PC-9 (cell line): ENCODE measurements at regions not wholly inside any gene's neighbourhood (a gene's known extent, or its start where the extent isn't known, plus 50 kb on each side); places are given as distances from the start of the nearest gene placed in this dataset.

ENCODE experiments used
- BruUV-seq: library from RNA; stranded (reverse); fragments of 400-500 nt; replicated peaks from 2 replicates; lab custom pipeline; 2021; lab: Mats Ljungman, UMichigan
- CTCF ChIA-PET: fragments of 300-600 bp; sonication (Branson Sonifier 250); formaldehyde crosslinking; loops from one replicate; lab custom pipeline; 2022; ENCODE audit warnings: antibody characterized with exemption; lab: Charles Lee
- POLR2A ChIA-PET: fragments of 300-600 bp; sonication (Branson Sonifier 250); formaldehyde crosslinking; loops from one replicate; lab custom pipeline; 2022; ENCODE audit warnings: antibody characterized with exemption; ENCODE audit not compliant: unreplicated experiment; lab: Charles Lee
- DNase-seq, 2 experiments: peaks; one replicate each; pipeline versions ENCODE4 v3.0.0 to v3.0.0-alpha.2; 2015 to 2022; ENCODE audit warnings: mixed read lengths in 1 of 2
- H2AFZ ChIP-seq: fragments of 200-600 bp; sonication (generic); 2 replicates; pipeline ENCODE4 v1.8.1; 2017; ENCODE audit warnings: antibody characterized with exemption
- H3F3A ChIP-seq: fragments of 200-600 bp; sonication (generic); 2 replicates; pipeline ENCODE4 v1.8.1; 2017; ENCODE audit warnings: antibody characterized with exemption, mild to moderate bottlenecking, low read depth; ENCODE audit not compliant: insufficient read depth
- H3K27ac ChIP-seq: fragments of 200-600 bp; sonication (generic); 2 replicates; pipeline ENCODE4 v1.6.1; 2016; ENCODE audit warnings: mixed run types
- H3K27me3 ChIP-seq: fragments of 200-600 bp; sonication (generic); 2 replicates; pipeline ENCODE4 v1.6.1; 2016; ENCODE audit warnings: low read depth, mixed run types; ENCODE audit not compliant: insufficient read depth
- H3K36me3 ChIP-seq: fragments of 200-600 bp; sonication (generic); 2 replicates; pipeline ENCODE4 v1.6.1; 2016; ENCODE audit warnings: low read depth, mixed run types
- H3K4me1 ChIP-seq: fragments of 200-600 bp; sonication (generic); replicated peaks from 2 replicates; pipeline ENCODE4 v1.6.1; 2016; ENCODE audit warnings: mixed run types; ENCODE audit not compliant: insufficient read depth
- H3K4me2 ChIP-seq: fragments of 200-600 bp; sonication (generic); 2 replicates; pipeline ENCODE4 v1.6.1; 2017; ENCODE audit warnings: mixed run types
- H3K4me3 ChIP-seq: fragments of 200-600 bp; sonication (generic); 2 replicates; pipeline ENCODE4 v1.6.1; 2016; ENCODE audit warnings: mixed run types
- H3K79me2 ChIP-seq: fragments of 200-600 bp; sonication (generic); 2 replicates; pipeline ENCODE4 v1.6.1; 2017; ENCODE audit warnings: low read depth, mixed run types
- H3K9me2 ChIP-seq: fragments of 200-600 bp; sonication (generic); 2 replicates; pipeline ENCODE4 v1.8.1; 2017; ENCODE audit warnings: mild to moderate bottlenecking; ENCODE audit not compliant: insufficient read depth
- H3K9me3 ChIP-seq: fragments of 200-600 bp; sonication (generic); 2 replicates; pipeline ENCODE4 v1.8.1; 2016; ENCODE audit warnings: low read depth; ENCODE audit not compliant: insufficient read depth
- H4K20me1 ChIP-seq: fragments of 200-600 bp; sonication (generic); 2 replicates; pipeline ENCODE4 v1.8.1; 2017; ENCODE audit not compliant: insufficient read depth
- CTCF ChIP-seq: fragments of 200-600 bp; sonication (generic); conservative IDR thresholded peaks from 2 replicates; pipeline ENCODE4 v1.6.1; 2017; ENCODE audit warnings: mixed run types, antibody characterized with exemption, mild to moderate bottlenecking, moderate library complexity
- EZH2 ChIP-seq: fragments of 200-600 bp; sonication (generic); IDR thresholded peaks from 2 replicates; pipeline ENCODE4 v1.8.0; 2017; ENCODE audit warnings: antibody characterized with exemption, low read depth
- intact Hi-C: fragments of 100-400 bp; cut with micrococcal nuclease; formaldehyde crosslinking; loops from one replicate; pipeline ENCODE4 v1.10.0; 2022; ENCODE audit not compliant: unreplicated experiment

GRCh38 chr11:92596596-92597317 lies 372.1 kb downstream of the FAT3 start:
- no peak for DNase-seq
- Histone ChIP-seq H3K4me2 (no peak overlapping the region), H4K20me1 (no peaks in the 10 kb centered on the region), H3K4me1 (no peaks in the 10 kb centered on the region), H3K79me2 (no peaks in the 10 kb centered on the region), H3K27me3 (no peaks in the 10 kb centered on the region), H3K4me3 (no peak overlapping the region), H3F3A (no peaks in the 10 kb centered on the region), H2AFZ (no peak overlapping the region), H3K9me3 (no peaks in the 10 kb centered on the region), H3K36me3 (no peaks in the 10 kb centered on the region), H3K9me2 (no peaks in the 10 kb centered on the region; the same call in 1 of the 2 replicates), H3K27ac (no peak overlapping the region)
- POLR2A ChIA-PET, result no interaction called here
- BruUV-seq, result no TSS peak
- TF ChIP-seq CTCF (no peak), EZH2 (no peak)
- CTCF ChIA-PET, result no interaction called here
- intact Hi-C loops, result no loop called here

GRCh38 chr11:92601048-92601447 lies 368.4 kb upstream of the MTNR1B start:
- Histone ChIP-seq H3K27me3 (no peaks in the 10 kb centered on the region), H3K9me3 (no peaks in the 10 kb centered on the region), H2AFZ (no peak overlapping the region), H3K4me2 (no peak overlapping the region), H4K20me1 (no peaks in the 10 kb centered on the region), H3F3A (no peaks in the 10 kb centered on the region), H3K4me1 (no peaks in the 10 kb centered on the region), H3K79me2 (no peaks in the 10 kb centered on the region), H3K4me3 (no peak overlapping the region), H3K9me2 (no peaks in the 10 kb centered on the region), H3K27ac (no peak overlapping the region), H3K36me3 (no peaks in the 10 kb centered on the region)
- DNase-seq, result no peak
- CTCF ChIA-PET, result interaction anchor here (0.6 kb wide), 1 partner anchor 455 kb away, joined by 4 read pairs; no protein-coding TSS in a partner anchor
- BruUV-seq, result no TSS peak
- POLR2A ChIA-PET, result no interaction called here
- intact Hi-C loops, result no loop called here
- TF ChIP-seq CTCF (no peak), EZH2 (no peak)

GRCh38 chr11:92605667-92606066 lies 363.8 kb upstream of the MTNR1B start:
- ChIA-PET POLR2A (no interaction called here), CTCF (no interaction called here)
- no TSS peak for BruUV-seq
- no peaks in the 10 kb centered on the region for H3K36me3 ChIP-seq
- no peak overlapping the region for H3K4me3 ChIP-seq
- H3K4me2 ChIP-seq, result no peak overlapping the region
- no peak overlapping the region for H2AFZ ChIP-seq
- no peaks in the 10 kb centered on the region for H4K20me1 ChIP-seq
- H3K4me1 ChIP-seq, result no peaks in the 10 kb centered on the region
- no peaks in the 10 kb centered on the region for H3K79me2 ChIP-seq
- no peaks in the 10 kb centered on the region for H3F3A ChIP-seq
- no peaks in the 10 kb centered on the region for H3K9me3 ChIP-seq
- DNase-seq, result no peak
- no peak for TF ChIP-seq EZH2
- no peak for TF ChIP-seq CTCF
- H3K9me2 ChIP-seq, result no peaks in the 10 kb centered on the region
- no peak overlapping the region for H3K27ac ChIP-seq
- intact Hi-C loops, result no loop called here
- no peaks in the 10 kb centered on the region for H3K27me3 ChIP-seq
